Testis (tissue), 2 donors: ENCODE measurements at regions not wholly inside any gene's neighbourhood (a gene's known extent, or its start where the extent isn't known, plus 50 kb on each side); places are given as distances from the start of the nearest gene placed in this dataset.

ENCODE experiments used
- CTCF ChIP-seq, 3 experiments: fragments of 450-650 bp in 2 of 3; fragments of 200-600 bp in 1 of 3; sonication (generic) in 1 of 3; IDR thresholded peaks; one replicate each; pipeline ENCODE4 v1.5.1; 2016 to 2019; ENCODE audit warnings: antibody characterized with exemption in 3 of 3, mild to moderate bottlenecking in 2 of 3, moderate library complexity in 1 of 3
- POLR2A ChIP-seq: fragments of 450-650 bp; IDR thresholded peaks from one replicate; pipeline ENCODE4 v1.6.1; 2017; ENCODE audit warnings: antibody characterized with exemption, mild to moderate bottlenecking, moderate library complexity

GRCh38 chr20:56781108-56781739, 152.1 kb downstream of the TFAP2C start:
- TF ChIP-seq POLR2A (no peak), CTCF (IDR thresholded peaks at IDR 0.05) (no peak)
